HG03280 (cell line): ENCODE measurements at regions not wholly inside any gene's neighbourhood (a gene's known extent, or its start where the extent isn't known, plus 50 kb on each side); places are given as distances from the start of the nearest gene placed in this dataset.

Experiments used
- ATAC-seq: cut with Tn5 transposase; IDR thresholded peaks from one replicate; pipeline ENCODE4 v1.9.1; 2021; ENCODE audit warnings: mild to moderate bottlenecking, moderate library complexity; ENCODE audit not compliant: unreplicated experiment

- no peak for ATAC-seq
Measured at GRCh38 chr6:54009052-54009654, 102.1 kb upstream of the MLIP start.

DNA sequence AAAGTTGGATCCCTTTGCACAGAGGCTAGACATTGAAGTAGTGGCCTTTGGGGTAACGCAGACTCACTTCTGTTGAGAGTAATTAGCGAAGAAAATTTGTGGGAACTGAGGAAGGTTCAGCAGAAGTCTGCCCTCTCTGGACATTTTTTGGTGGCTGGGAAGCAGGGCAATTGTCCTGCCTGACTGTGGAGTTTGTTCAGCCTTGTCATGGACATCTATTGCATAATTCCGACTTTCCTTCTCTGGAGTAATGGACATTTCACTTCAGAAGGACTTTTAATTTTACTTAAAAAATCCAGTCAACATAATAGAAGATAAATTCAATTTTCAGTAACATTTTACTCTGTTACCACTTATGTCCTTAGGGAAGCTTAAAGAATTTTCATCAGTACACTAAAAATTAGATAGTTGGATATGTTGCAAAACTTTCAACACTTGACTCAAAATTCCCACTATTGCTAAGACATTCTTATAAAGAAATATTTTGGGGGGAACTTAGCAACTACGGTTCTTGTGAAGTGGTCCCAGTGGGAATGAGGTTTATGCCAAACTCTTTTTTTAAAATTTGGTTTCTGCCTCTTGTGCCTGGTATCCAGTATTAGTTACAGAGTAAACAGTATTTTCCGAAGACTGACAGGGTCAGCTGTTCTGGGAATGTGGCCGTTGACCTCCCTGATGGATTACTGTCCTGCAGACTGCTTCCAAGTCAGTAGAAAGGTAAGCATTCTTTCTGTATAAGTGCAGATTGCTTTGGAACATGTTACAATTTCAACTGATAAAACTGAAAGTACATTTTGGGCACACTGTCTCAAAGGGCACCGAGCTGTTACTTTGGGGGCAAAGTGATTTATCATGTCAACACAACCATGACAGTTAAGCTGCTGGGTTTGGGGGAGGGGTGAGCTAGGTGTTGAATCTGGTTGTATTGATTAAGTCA is 100.6 kb upstream of the MLIP start:
- ATAC-seq, result no peak

DNA sequence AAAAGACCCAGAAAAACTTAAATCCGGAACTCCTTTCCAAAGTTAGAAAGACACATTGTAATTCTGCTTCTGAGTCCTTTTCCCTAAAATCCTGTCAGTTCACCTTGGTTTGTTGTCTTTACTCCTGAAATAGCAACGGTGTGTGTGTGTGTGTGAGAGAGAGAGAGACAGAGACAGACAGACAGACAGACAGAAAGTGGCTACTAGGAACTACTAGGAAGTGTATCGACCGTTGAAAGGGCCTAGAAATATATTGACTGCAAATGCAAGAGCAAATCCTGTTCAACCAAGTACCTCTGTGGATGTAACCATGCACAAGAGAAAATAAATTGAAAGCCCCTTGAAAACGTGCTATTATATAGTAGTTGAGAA is 100.0 kb upstream of the MLIP start:
- ATAC-seq, result no peak

- ATAC-seq, result no peak
Measured at GRCh38 chr6:54013966-54014365, 97.3 kb upstream of the MLIP start.

- ATAC-seq, result no peak
Measured at GRCh38 chr6:54014440-54014839, 96.8 kb upstream of the MLIP start.

DNA sequence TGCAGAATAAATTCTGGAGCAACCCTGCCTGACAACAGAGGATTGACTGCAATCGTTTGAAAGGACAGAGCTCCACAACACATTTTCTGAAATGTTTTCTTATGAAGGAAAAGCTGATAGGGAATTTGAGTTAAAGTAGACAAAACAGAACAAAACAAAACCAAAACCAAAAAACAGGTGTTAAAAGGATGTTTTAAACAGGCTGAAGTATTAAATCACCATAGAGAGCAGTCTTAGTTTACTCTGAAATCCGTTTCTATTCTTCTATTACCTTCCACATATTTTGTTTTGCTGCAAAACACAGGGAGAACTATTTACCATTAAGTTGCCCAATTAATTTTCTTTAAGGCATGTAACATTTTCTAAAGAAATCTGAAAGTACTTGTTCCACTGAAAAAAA is 93.4 kb upstream of the MLIP start:
- ATAC-seq, result no peak

- ATAC-seq, result no peak
Measured at GRCh38 chr6:54018722-54019121, 92.5 kb upstream of the MLIP start.

DNA sequence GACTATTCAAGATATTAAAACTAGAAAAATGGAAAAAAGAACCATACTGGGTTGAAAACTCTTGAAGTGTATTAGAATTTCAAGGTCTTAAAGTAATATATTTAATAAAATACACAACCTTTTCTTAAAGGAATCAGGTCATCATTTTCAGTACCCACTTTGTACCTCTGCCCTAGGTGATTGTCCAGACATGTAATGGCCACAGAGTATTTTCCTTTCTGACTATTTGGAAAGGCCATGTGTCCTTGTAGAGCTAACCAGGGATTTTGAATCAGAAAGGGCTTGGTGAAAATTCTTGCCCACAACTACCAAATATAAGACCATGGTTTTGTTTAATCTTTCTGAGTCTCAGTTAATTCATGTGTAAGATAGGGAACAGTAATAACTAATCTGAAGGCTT is 91.4 kb upstream of the MLIP start:
- ATAC-seq, result no peak

GRCh38 chr6:54020334-54020733 is 90.9 kb upstream of the MLIP start:
- ATAC-seq, result no peak

DNA sequence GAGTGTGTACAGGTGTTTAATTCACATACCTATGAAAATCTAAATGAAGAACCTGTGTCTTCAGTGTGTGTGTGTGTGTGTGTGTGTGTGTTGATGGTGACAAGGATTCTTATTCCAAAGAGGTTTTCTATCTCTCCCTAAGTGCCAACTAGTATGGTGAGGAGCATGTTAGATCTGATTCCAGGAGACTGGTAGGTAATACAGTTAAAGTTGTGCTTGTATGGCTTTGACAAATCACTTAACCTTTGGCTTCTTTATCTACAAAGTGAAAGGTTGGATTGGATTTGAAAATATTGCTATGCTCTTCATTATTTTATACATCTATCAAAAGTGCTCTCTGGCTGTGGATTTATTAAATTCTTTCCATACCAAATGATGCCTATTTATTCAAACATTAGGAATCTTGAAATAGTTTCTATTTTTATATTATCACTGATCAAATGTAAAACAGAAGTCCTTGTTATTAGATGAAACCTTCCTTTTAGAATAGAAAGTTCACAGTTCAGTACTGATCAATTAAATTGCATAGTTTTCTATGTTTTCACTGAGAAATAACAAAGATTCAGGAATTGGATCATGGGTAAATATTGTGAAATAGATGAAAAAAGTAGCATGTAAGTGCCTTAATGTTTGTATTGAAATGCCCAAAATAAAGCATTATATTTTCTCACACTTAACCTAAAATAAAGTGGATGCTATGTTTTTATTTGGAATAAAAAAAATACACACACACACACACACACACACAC is 84.4 kb upstream of the MLIP start:
- no peak for ATAC-seq

DNA sequence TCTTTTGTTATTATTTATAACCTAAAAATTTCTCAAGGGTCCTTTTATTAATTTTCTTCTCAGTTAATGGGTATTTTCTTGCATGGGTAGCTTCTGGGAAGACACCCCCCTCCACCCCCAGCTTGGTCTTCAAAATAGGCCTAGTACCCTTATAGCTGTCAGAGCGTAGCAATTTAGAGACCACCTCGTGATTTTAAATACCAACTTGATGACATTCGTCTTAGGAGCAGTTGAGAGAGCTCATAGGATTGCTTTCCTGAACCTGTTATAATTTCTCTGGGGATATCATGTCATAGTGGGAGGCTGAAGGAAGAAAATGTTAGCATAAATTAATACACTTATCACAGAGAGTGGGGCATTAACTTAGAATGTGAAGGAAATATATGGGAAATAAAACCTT is 83.1 kb upstream of the MLIP start:
- ATAC-seq, result no peak

DNA sequence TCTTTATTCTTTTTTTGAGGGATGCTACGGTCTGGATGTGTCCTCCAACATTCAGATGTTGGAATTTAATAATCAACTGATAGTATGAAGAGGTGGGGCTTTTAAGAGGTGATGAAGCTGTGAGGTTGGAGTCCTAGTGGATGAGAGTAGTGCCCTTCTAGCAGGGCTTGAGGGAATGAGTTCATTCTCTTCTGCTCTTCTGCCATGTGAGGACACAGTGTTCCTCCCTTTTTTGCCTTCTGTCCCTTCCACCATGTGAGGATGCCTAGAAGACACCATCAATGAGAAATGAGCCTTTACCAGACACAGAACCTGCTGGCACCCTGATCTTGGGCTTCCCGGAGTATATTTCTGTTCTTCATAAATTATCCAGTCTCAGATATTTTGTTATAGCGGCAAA is 82.1 kb upstream of the MLIP start:
- ATAC-seq, result no peak

GRCh38 chr6:54031169-54031568 is 80.1 kb upstream of the MLIP start:
- ATAC-seq, result no peak

DNA sequence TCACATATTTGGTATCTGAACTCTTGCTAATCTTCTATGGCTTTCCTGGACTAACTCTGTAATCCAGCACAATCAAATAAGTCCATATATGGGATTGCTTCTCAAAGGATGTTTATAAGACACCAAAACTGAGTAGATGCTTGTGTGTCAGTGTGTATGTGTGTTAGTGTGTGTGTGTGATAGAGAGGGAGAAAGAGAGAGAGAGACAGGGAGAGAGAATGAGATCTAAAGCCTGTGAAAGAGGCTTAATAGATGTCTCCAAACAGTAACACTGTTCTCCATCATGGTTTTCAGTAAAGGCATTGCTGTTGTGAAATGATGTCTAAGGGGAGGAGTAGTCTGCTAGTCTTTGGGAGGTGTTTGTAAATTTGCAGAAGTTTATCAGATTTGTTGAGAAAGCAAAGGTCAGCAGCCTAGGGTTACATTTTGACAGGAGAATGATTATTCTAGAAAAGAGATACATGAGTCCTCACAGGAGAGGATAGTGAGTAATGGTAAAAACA is 73.9 kb upstream of the MLIP start:
- ATAC-seq, result no peak

DNA sequence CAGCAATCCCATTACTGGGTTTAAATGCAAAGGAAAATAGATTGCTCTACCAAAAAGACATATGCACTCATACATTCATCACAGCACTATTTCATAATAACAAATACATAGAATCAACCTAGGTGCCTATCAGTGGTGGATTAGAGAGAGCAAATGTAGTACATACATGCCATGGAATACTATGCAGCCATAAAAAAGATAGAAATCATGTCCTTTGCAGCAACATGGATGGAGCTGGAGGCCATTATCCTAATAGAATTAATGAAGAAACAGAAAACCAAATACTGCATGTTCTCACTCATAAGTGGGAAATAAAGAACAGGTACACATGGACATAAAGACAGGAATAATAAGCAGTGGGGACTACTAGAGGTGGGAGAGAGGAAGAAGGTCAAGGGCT is 70.7 kb upstream of the MLIP start:
- no peak for ATAC-seq

DNA sequence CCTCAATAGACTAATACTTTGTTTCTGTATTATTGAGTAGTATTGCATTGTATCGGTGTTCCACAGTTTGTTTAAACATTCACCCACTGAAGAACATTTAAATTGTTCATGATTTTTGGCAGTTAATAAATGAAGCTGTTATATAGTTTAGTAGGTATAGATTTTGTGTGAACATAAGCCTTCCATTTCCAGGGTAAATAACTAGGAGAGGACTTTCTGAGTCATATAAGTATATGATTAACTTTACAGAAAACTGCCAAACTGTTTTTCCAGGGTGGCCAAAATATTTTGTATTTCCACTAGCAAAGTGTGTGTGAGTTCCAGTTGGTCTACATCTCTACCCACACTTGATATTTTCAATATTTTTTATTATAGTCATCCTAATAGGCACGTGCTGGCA is 70.0 kb upstream of the MLIP start:
- ATAC-seq, result no peak

DNA sequence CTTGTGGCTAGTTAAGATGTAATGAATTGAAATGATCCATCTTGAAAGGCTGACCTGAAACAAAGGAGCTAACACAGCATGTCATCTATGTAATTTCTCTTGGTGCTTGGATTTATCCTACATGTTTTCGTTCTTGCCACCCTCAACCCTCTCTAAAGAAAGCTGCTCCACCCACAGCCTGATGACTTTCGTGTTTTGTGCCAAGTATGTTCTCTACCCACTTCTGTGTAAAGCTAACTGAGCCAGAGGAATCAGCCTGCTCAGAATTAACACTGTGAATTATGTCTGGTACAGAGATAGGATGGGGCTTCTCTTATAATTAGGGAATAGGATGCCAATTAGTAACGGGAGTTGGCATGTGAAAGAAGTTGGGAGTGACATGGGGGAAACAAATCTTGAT is 67.9 kb upstream of the MLIP start:
- no peak for ATAC-seq

DNA sequence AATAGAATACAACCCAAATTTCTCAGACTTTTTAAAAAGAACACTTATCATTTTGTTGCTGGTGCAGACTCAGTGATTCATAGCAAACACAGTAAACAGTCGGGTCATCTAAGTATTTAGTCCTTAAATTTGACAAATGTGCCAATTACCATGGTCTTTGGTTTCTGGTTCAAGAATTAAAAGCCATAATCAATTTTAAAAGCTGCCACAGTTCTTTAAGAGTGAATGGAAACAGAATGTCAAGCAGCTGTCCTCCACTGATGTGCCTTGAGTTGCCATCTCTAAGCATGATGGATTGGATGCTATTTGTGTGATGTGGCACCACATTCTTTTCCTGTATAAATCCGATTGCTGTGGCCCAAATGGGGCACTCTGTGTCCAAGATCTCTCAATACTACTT is 67.2 kb upstream of the MLIP start:
- no peak for ATAC-seq

DNA sequence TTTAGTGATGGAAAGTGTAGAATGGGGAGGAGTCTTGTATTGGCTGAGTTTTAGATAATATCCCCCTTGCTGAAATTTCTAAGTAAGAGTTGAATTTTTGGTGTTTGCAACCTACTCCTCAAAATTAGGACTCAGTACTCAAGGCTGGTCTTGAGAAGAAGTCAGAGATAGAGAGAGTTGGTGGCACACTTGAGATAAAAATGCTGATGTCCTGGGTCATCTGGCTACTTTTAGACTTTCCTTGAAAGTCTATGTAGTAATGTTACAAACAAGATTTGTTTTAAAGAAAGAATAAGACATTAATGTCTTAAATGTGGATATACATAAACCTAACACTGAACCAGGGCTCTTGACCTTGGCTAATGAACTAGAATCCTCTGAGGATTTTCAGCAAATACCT is 62.5 kb upstream of the MLIP start:
- no peak for ATAC-seq

GRCh38 chr6:54050750-54051149 is 60.5 kb upstream of the MLIP start:
- ATAC-seq, result no peak

DNA sequence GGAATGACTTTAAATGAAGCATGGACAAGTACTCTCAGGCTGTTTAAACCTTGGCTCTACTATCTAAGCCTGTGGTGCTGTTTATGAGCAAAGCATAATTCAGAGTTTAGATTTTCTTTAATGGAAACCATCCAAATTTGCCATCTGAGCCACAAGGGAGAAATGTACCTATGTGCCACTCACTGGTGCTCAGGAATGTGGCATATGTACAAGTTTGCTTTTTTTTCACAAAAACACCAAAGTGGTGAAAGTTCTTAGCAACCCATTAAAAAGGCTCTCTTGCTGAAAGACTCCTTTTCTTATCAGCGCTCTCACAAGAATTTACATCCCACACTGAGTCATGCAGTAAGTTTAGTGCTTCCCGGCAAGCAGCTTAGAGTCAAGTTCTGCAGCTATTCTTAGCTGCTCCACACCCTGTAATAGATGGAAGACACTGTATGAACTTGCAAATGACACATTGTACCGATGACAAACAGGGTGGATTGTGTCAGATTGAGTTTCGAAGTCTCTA is 57.3 kb upstream of the MLIP start:
- no peak for ATAC-seq

DNA sequence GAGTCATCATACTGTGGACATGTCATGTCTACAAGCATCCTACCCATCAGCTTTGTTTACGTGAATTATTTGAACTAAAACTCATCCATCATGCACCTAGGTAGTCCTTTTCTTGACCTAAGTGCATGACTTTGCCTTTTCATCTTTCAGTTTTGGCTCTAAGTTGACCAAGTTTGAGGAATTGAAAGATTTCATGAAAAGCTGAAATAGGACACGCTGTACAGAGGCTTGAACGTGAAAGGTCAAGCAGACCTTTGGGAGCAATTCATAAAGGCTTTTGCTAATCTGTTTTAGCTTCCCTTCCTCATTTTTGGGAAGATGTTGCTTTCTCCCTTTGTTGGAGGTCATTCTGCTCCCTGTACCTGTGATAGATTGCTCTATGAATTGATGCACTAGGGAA is 55.1 kb upstream of the MLIP start:
- no peak for ATAC-seq
